ENCODE measurements at regions not wholly inside any gene's neighbourhood (a gene's known extent, or its start where the extent isn't known, plus 50 kb on each side); places are given as distances from the start of the nearest gene placed in this dataset.

DNA sequence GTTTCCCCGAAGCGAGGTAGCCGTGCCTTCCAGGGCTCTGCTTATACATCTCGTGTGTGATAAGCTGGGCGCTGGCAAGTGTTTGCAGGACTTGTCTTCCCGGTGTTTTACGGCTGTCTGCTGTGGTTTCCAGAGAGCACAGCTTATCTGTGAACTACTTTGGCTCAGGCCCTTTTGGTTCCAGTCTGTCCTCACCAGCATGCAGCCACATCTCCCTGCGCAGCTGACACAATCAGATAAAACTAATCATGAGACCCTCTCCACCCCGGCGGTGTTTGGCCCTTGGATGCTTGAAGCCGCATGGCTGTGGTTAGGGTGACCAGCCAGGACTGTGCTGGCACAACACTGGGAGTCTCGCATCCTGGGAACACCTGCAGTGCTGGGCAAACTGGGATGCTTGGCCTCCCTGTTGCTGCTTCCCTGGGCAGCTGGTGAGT is 241.8 kb upstream of the FOXQ1 start:
- Mint-ChIP-seq H3K4me1 (ENCODE audit: low read depth, unreplicated experiment) (peaks cover 32% of the 10 kb centered on the region), H3K27me3 (ENCODE audit: unreplicated experiment) (no peaks in the 10 kb centered on the region), H3K4me3 (ENCODE audit: low read depth, unreplicated experiment) (no peak overlapping the region), H3K27ac (ENCODE audit: unreplicated experiment) (no peak overlapping the region), H3K9me3 (ENCODE audit: low read depth, unreplicated experiment) (no peaks in the 10 kb centered on the region), H3K36me3 (ENCODE audit: insufficient read depth, unreplicated experiment) (no peaks in the 10 kb centered on the region)
- no TSS peak for BruUV-seq (replicated peaks)
- CTCF ChIA-PET: interaction anchor here (0.6 kb wide), 1 partner anchor 23 kb away, joined by 3 read pairs; no protein-coding TSS in a partner anchor
- intact Hi-C loops (cut with micrococcal nuclease; ENCODE audit: unreplicated experiment): no loop called here
- TF ChIP-seq, protein P1, sequence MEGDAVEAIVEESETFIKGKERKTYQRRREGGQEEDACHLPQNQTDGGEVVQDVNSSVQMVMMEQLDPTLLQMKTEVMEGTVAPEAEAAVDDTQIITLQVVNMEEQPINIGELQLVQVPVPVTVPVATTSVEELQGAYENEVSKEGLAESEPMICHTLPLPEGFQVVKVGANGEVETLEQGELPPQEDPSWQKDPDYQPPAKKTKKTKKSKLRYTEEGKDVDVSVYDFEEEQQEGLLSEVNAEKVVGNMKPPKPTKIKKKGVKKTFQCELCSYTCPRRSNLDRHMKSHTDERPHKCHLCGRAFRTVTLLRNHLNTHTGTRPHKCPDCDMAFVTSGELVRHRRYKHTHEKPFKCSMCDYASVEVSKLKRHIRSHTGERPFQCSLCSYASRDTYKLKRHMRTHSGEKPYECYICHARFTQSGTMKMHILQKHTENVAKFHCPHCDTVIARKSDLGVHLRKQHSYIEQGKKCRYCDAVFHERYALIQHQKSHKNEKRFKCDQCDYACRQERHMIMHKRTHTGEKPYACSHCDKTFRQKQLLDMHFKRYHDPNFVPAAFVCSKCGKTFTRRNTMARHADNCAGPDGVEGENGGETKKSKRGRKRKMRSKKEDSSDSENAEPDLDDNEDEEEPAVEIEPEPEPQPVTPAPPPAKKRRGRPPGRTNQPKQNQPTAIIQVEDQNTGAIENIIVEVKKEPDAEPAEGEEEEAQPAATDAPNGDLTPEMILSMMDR (IDR thresholded peaks at IDR 0.05; ENCODE audit: unreplicated experiment): no peak
- DNase-seq: no peak

DNA sequence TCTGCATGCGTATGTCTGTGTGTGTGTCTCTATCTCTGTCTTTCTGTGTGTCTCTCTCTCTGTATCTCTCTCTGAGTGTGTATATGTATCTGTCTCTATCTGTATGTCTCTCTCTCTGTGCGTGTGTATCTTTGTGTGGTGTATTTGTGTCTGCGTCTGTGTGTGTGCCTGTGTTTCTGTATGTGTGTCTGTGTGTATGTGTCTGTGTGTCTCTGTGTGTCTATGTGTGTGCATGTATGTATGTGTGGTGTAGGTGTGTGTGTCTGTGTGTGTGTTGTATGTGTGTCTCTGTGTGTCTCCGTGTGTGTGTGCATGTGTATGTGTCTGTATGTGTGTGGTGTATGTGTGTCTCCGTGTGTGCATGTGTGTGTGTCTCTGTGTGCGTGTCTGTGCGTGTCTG is 243.0 kb upstream of the FOXQ1 start:
- peak overlapping the region; percentile 5 for H3K27ac Mint-ChIP-seq (ENCODE audit: unreplicated experiment)
- DNase-seq: no peak
- intact Hi-C loops (cut with micrococcal nuclease; ENCODE audit: unreplicated experiment): no loop called here
- no peaks in the 10 kb centered on the region for H3K36me3 Mint-ChIP-seq (ENCODE audit: insufficient read depth, unreplicated experiment)
- TF ChIP-seq, protein P1 (IDR thresholded peaks at IDR 0.05; ENCODE audit: unreplicated experiment): no peak
- H3K27me3 Mint-ChIP-seq (ENCODE audit: unreplicated experiment): no peaks in the 10 kb centered on the region
- CTCF ChIA-PET: no interaction called here
- H3K4me3 Mint-ChIP-seq (ENCODE audit: low read depth, unreplicated experiment): no peak overlapping the region
- BruUV-seq (replicated peaks): no TSS peak
- H3K4me1 Mint-ChIP-seq (ENCODE audit: low read depth, unreplicated experiment): peaks cover 44% of the 10 kb centered on the region
- H3K9me3 Mint-ChIP-seq (ENCODE audit: low read depth, unreplicated experiment): no peaks in the 10 kb centered on the region

DNA sequence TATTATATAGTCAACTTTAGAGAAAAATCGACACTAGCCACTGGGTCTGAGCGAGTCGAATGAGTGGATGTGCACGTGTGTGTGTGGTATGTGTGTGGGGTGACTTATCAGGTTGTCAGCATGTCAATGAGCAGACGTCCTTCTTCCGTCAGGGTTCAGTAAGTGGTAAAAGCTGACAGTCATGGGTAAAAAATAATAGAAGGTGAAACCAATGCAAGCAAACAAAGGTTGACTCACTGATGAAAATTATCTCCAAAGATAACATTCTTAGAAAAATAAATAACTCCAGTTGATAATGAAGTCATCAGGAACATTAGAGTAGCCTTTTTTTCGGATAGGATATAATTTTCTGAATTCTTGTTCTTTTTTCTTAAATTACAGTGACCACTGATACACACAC is 243.8 kb upstream of the FOXQ1 start:
- Mint-ChIP-seq H3K4me1 (ENCODE audit: low read depth, unreplicated experiment) (peaks cover 52% of the 10 kb centered on the region), H3K9me3 (ENCODE audit: low read depth, unreplicated experiment) (no peaks in the 10 kb centered on the region), H3K27me3 (ENCODE audit: unreplicated experiment) (no peaks in the 10 kb centered on the region), H3K27ac (ENCODE audit: unreplicated experiment) (no peak overlapping the region), H3K4me3 (ENCODE audit: low read depth, unreplicated experiment) (no peak overlapping the region), H3K36me3 (ENCODE audit: insufficient read depth, unreplicated experiment) (no peaks in the 10 kb centered on the region)
- TF ChIP-seq, protein P1 (IDR thresholded peaks at IDR 0.05; ENCODE audit: unreplicated experiment): no peak
- intact Hi-C loops (cut with micrococcal nuclease; ENCODE audit: unreplicated experiment): no loop called here
- no TSS peak for BruUV-seq (replicated peaks)
- DNase-seq: no peak
- CTCF ChIA-PET: no interaction called here

DNA sequence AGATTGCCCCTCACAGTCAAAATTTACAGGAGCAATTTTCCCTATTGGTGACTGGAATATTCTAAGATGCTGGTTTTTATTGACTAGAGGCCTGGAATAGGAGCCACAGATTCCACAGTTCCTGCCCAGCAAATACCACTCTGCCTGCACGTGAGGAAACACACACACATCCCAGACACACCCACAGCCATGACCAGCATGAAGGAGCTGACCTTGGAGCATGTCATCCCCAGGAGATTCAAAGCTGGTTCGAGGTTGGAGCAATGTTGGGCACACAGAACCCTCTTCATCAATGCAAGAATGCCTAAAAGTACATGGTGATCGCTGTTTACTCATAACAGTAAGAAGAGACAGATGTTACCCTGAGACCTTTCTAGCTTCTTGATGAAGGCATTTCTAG is 244.6 kb upstream of the FOXQ1 start:
- intact Hi-C loops (cut with micrococcal nuclease; ENCODE audit: unreplicated experiment): no loop called here
- Mint-ChIP-seq H3K27ac (ENCODE audit: unreplicated experiment) (no peak overlapping the region), H3K27me3 (ENCODE audit: unreplicated experiment) (no peaks in the 10 kb centered on the region), H3K4me1 (ENCODE audit: low read depth, unreplicated experiment) (peaks cover 57% of the 10 kb centered on the region), H3K4me3 (ENCODE audit: low read depth, unreplicated experiment) (no peak overlapping the region), H3K9me3 (ENCODE audit: low read depth, unreplicated experiment) (no peaks in the 10 kb centered on the region), H3K36me3 (ENCODE audit: insufficient read depth, unreplicated experiment) (no peaks in the 10 kb centered on the region)
- TF ChIP-seq, protein P1 (IDR thresholded peaks at IDR 0.05; ENCODE audit: unreplicated experiment): no peak
- CTCF ChIA-PET: no interaction called here
- DNase-seq: no peak
- BruUV-seq (replicated peaks): no TSS peak
